K562 (cell line): ENCODE measurements at regions not wholly inside any gene's neighbourhood (a gene's known extent, or its start where the extent isn't known, plus 50 kb on each side); places are given as distances from the start of the nearest gene placed in this dataset.

ENCODE experiments used
- ATAC-seq: fragments of 200-7000 bp; cut with Tn5 transposase; 3 replicates; pipeline ENCODE4 v1.9.1; 2020; ENCODE audit warnings: moderate library complexity
- BruUV-seq: library from RNA; stranded (reverse); fragments of 400-500 nt; replicated peaks from 2 replicates; lab custom pipeline; 2021; lab: Mats Ljungman, UMichigan
- CTCF ChIA-PET: fragments of 300-600 bp; formaldehyde crosslinking; extraction: SDS; loops from one replicate; lab custom pipeline; 2021; ENCODE audit warnings: low intra/inter-chr PET ratio; lab: Yijun Ruan, JAX
- POLR2A ChIA-PET: fragments of 300-600, 350-650 bp; sonication (Branson Sonifier 250); formaldehyde crosslinking; extraction: SDS; loops from one replicate; lab custom pipeline; 2021; ENCODE audit warnings: antibody characterized with exemption, inconsistent platforms; lab: Yijun Ruan, JAX
- DNase-seq, 4 experiments: peaks; one replicate each; pipeline versions ENCODE4 v3.0.0 to v3.0.0-alpha.2; 2011 to 2018; ENCODE audit warnings: low spot score in 3 of 4, mixed read lengths in 3 of 4; ENCODE audit errors: extremely low read depth in 1 of 4
- FAIRE-seq: peaks from 2 replicates; lab custom pipeline; 2011; peaks lifted over from hg19 to GRCh38; lab: Jason Lieb, UNC
- H2AFZ ChIP-seq: 2 replicates; pipeline ENCODE4 v1.6.0; 2011; ENCODE audit warnings: low read depth, low read length, control low read depth, inconsistent platforms
- H3K27ac ChIP-seq: fragments of 200-600 bp; 3 replicates; pipeline ENCODE4 v1.8.0; 2011; ENCODE audit warnings: low read depth, mild to moderate bottlenecking, control low read depth, inconsistent platforms, low read length, moderate library complexity, mixed read lengths; ENCODE audit errors: extremely low read depth
- H3K27me3 ChIP-seq, 2 experiments: fragments of 300-600 bp in 1 of 2; 2 replicates in 1 of 2; 3 replicates in 1 of 2; pipeline versions ENCODE4 v1.6.0 to v1.8.0; 2011; ENCODE audit warnings: inconsistent platforms in 2 of 2, low read length in 2 of 2, mild to moderate bottlenecking in 1 of 2, mixed read lengths in 1 of 2, moderate library complexity in 1 of 2; ENCODE audit not compliant: control insufficient read depth in 2 of 2, insufficient read depth in 2 of 2
- H3K36me3 ChIP-seq: fragments of 300-600 bp; 3 replicates; pipeline ENCODE4 v1.8.0; 2011; ENCODE audit warnings: mild to moderate bottlenecking, low read length, inconsistent platforms; ENCODE audit not compliant: control insufficient read depth, insufficient read depth
- H3K4me1 ChIP-seq, 2 experiments: fragments of 200-600 bp in 1 of 2; replicated peaks in 1 of 2; 2 replicates in 1 of 2; 3 replicates in 1 of 2; pipeline versions ENCODE4 v1.5.1 to v1.8.0; 2011; ENCODE audit warnings: inconsistent platforms in 2 of 2, low read length in 2 of 2, mild to moderate bottlenecking in 1 of 2, mixed read lengths in 1 of 2, moderate library complexity in 1 of 2; ENCODE audit not compliant: control insufficient read depth in 2 of 2, insufficient read depth in 2 of 2
- H3K4me2 ChIP-seq: 2 replicates; pipeline ENCODE4 v1.6.1; 2011; ENCODE audit warnings: low read length, control low read depth, inconsistent platforms, mixed read lengths; ENCODE audit not compliant: insufficient read depth
- H3K4me3 ChIP-seq: fragments of 200-600 bp; sonication (generic), shearing (Covaris generic); 2 replicates; pipeline ENCODE4 v1.5.1; 2016; ENCODE audit warnings: control low read depth, inconsistent platforms
- H3K79me2 ChIP-seq: fragments of 200-600 bp; 3 replicates; pipeline ENCODE4 v1.8.0; 2011; ENCODE audit warnings: low read length, inconsistent platforms; ENCODE audit not compliant: control insufficient read depth, insufficient read depth
- H3K9ac ChIP-seq, 2 experiments: 2 replicates each; pipeline versions ENCODE4 v1.6.0 to v1.6.1; 2011; ENCODE audit warnings: low read depth in 2 of 2, low read length in 2 of 2, control low read depth in 1 of 2, inconsistent platforms in 1 of 2, mild to moderate bottlenecking in 1 of 2, mixed read lengths in 1 of 2; ENCODE audit not compliant: insufficient read depth in 1 of 2
- H3K9me1 ChIP-seq: one replicate; pipeline ENCODE4 v1.6.0; 2011; ENCODE audit warnings: inconsistent platforms, mild to moderate bottlenecking, low read length, moderate library complexity; ENCODE audit not compliant: control insufficient read depth, insufficient read depth
- H3K9me3 ChIP-seq: replicated peaks from 2 replicates; pipeline ENCODE4 v1.5.1; 2011; ENCODE audit warnings: low read depth, low read length, inconsistent platforms; ENCODE audit not compliant: control insufficient read depth, insufficient read depth
- H4K20me1 ChIP-seq: replicated peaks from 2 replicates; pipeline ENCODE4 v1.6.1; 2011; ENCODE audit warnings: low read length, inconsistent platforms, mixed read lengths; ENCODE audit not compliant: control insufficient read depth, insufficient read depth
- MBD1 ChIP-seq: fragments of 250-450 bp; sonication (Bioruptor Pico); IDR thresholded peaks from 2 replicates; pipeline ENCODE4 v1.8.0; 2022; ENCODE audit warnings: inconsistent platforms
- NCOA6 ChIP-seq: fragments of 450-650 bp; IDR thresholded peaks from 2 replicates; pipeline ENCODE4 v1.6.1; 2017; ENCODE audit warnings: mild to moderate bottlenecking
- NCOR1 ChIP-seq: fragments of 450-650 bp; IDR thresholded peaks from 2 replicates; pipeline ENCODE4 v1.6.1; 2016; ENCODE audit warnings: mild to moderate bottlenecking, moderate library complexity
- ZBED1 ChIP-seq: IDR thresholded peaks from 2 replicates; pipeline ENCODE4 v1.6.1; 2014
- ZSCAN32 ChIP-seq: fragments of 450-650 bp; formaldehyde crosslinking; IDR thresholded peaks from 2 replicates; pipeline ENCODE4 v1.4.0; 2020; ENCODE audit warnings: mild to moderate bottlenecking, moderate library complexity
- WGBS: fragments of 100-300 bp; shearing (Covaris generic); methylation state at CpG from one replicate; pipeline ENCODE4 v1.1.6; 2016; ENCODE audit warnings: low coverage, mixed read lengths; ENCODE audit not compliant: insufficient coverage; ENCODE audit errors: missing lambda C conversion rate; 5-methylcytosine and 5-hydroxymethylcytosine counted together
- in situ Hi-C: fragments of 300-500 bp; cut with MboI; formaldehyde crosslinking; loops from 4 replicates; pipeline ENCODE4 v1.15.0; 2018; ENCODE audit warnings: inconsistent platforms, mixed read lengths
- intact Hi-C: fragments of 100-400 bp; cut with micrococcal nuclease; formaldehyde crosslinking; loops from 2 replicates; pipeline ENCODE4 v1.14.2; 2022

- Histone ChIP-seq H3K4me1 (peaks cover 4 to 11% of the 10 kb centered on the region in 2 experiments; a peak in 3 of 5 replicates), H3K9me1 (no peaks in the 10 kb centered on the region), H3K79me2 (no peaks in the 10 kb centered on the region), H3K4me3 (no peak overlapping the region), H3K9ac (no peak overlapping the region), H3K27me3 (no peaks in the 10 kb centered on the region), H3K36me3 (no peaks in the 10 kb centered on the region), H2AFZ (peak overlapping the region; percentile 59; the same call in 1 of the 2 replicates), H4K20me1 (no peaks in the 10 kb centered on the region), H3K4me2 (no peak overlapping the region), H3K27ac (no peak overlapping the region), H3K9me3 (no peaks in the 10 kb centered on the region)
- ATAC-seq: no peak
- no peak for DNase-seq
- BruUV-seq: no TSS peak
- FAIRE-seq: no peak
- intact Hi-C loops: loop anchor here (2.0 to 5.0 kb wide), 4 partner anchors 50 to 727 kb away; no protein-coding TSS in a partner anchor
- POLR2A ChIA-PET: interaction anchor here (0.7 to 1.8 kb wide), 2 partner anchors 9 to 13 kb away, joined by 3 to 9 read pairs; no protein-coding TSS in a partner anchor
- WGBS: 84% methylated on average over 1 of the region's 1 CpG
- CTCF ChIA-PET: interaction anchor here (0.8 kb wide), 1 partner anchor 123 kb away, joined by 6 read pairs; no protein-coding TSS in a partner anchor
- in situ Hi-C loops: loop anchor here (10.0 to 25.0 kb wide), 3 partner anchors 245 to 970 kb away; no protein-coding TSS in a partner anchor
- TF ChIP-seq ZBED1 (no peak), ZSCAN32 (no peak), NCOA6 (no peak)
Measured at GRCh38 chr3:153042088-153042487, 119.9 kb upstream of the RAP2B start.

GRCh38 chr3:153043729-153044328, 118.2 kb upstream of the RAP2B start:
- in situ Hi-C loops (loop anchor here (10.0 to 25.0 kb wide), 3 partner anchors 243 to 968 kb away; no protein-coding TSS in a partner anchor), intact Hi-C loops (loop anchor here (1.0 to 5.0 kb wide), 7 partner anchors 48 to 725 kb away; partner anchors contain the start of gene RAP2B)
- 59% methylated on average over 3 of the region's 3 CpGs for WGBS
- Histone ChIP-seq H3K4me2 (no peak overlapping the region), H3K4me1 (peaks cover 4 to 5% of the 10 kb centered on the region in 2 experiments; a peak in 3 of 5 replicates), H3K36me3 (no peaks in the 10 kb centered on the region), H3K27ac (peak overlapping the region; percentile 4; the same call in 1 of the 3 replicates), H3K9me1 (no peaks in the 10 kb centered on the region), H3K9me3 (no peaks in the 10 kb centered on the region), H3K27me3 (no peaks in the 10 kb centered on the region), H3K4me3 (no peak overlapping the region), H4K20me1 (no peaks in the 10 kb centered on the region), H3K9ac (peak overlapping the region in 1 of 2 experiments; percentile 44; a peak in 1 of 4 replicates), H2AFZ (peak overlapping the region; percentile 80), H3K79me2 (no peaks in the 10 kb centered on the region)
- DNase-seq (no peak), FAIRE-seq (no peak), ATAC-seq (no peak)
- BruUV-seq: no TSS peak
- CTCF ChIA-PET: no interaction called here
- POLR2A ChIA-PET: interaction anchor here (1.0 kb wide), 3 partner anchors 9 to 129 kb away, joined by 3 to 4 read pairs (median 3); no protein-coding TSS in a partner anchor
- TF ChIP-seq MBD1 (CRISPR knock-in tag) (0 out of 2 replicates have a peak, but pooled peaks have one; percentile 7), NCOR1 (no peak)
